Smooth muscle cell (in vitro differentiated cells): ENCODE measurements at regions not wholly inside any gene's neighbourhood (a gene's known extent, or its start where the extent isn't known, plus 50 kb on each side); places are given as distances from the start of the nearest gene placed in this dataset.

ENCODE experiments used
- DNase-seq: peaks from one replicate; lab custom pipeline; 2025; ENCODE audit not compliant: unreplicated experiment; lab: John Stamatoyannopoulos, UW
- H2AFZ ChIP-seq: fragments of 200-600 bp; sonication (generic); 2 replicates; pipeline ENCODE4 v1.6.0; 2016; ENCODE audit warnings: antibody characterized with exemption, low read depth, mild to moderate bottlenecking
- H3F3A ChIP-seq: fragments of 200-600 bp; sonication (generic); 2 replicates; pipeline ENCODE4 v1.6.0; 2017; ENCODE audit warnings: antibody characterized with exemption, low read depth
- H3K27ac ChIP-seq: fragments of 200-600 bp; sonication (generic); 2 replicates; pipeline ENCODE4 v1.5.1; 2016; ENCODE audit warnings: low read depth, mild to moderate bottlenecking
- H3K27me3 ChIP-seq: fragments of 200-600 bp; sonication (generic); 2 replicates; pipeline ENCODE4 v1.6.1; 2016; ENCODE audit warnings: low read depth, mild to moderate bottlenecking
- H3K36me3 ChIP-seq: fragments of 200-600 bp; sonication (generic); 2 replicates; pipeline ENCODE4 v1.5.1; 2016; ENCODE audit warnings: low read depth
- H3K4me1 ChIP-seq: fragments of 200-600 bp; sonication (generic); 2 replicates; pipeline ENCODE4 v1.5.1; 2016; ENCODE audit warnings: low read depth
- H3K4me2 ChIP-seq: fragments of 200-600 bp; sonication (generic); 2 replicates; pipeline ENCODE4 v1.6.0; 2016; ENCODE audit warnings: mild to moderate bottlenecking
- H3K4me3 ChIP-seq: fragments of 200-600 bp; sonication (generic); 2 replicates; pipeline ENCODE4 v1.5.1; 2016; ENCODE audit warnings: mild to moderate bottlenecking
- H3K79me2 ChIP-seq: fragments of 200-600 bp; sonication (generic); 2 replicates; pipeline ENCODE4 v1.6.0; 2016; ENCODE audit warnings: low read depth, mild to moderate bottlenecking
- H3K9ac ChIP-seq: fragments of 200-600 bp; sonication (generic); 2 replicates; pipeline ENCODE4 v1.6.0; 2016; ENCODE audit warnings: low read depth
- H3K9me3 ChIP-seq: fragments of 200-600 bp; sonication (generic); replicated peaks from 2 replicates; pipeline ENCODE4 v1.5.1; 2016; ENCODE audit warnings: low read depth
- H4K20me1 ChIP-seq: fragments of 200-600 bp; sonication (generic); 2 replicates; pipeline ENCODE4 v1.6.0; 2016; ENCODE audit warnings: low read depth
- WGBS: methylation state at CpG from one replicate; pipeline ENCODE4 v1.1.7; 2016; ENCODE audit warnings: low lambda C conversion rate; 5-methylcytosine and 5-hydroxymethylcytosine counted together
- TF ChIP-seq, protein P1 (sequence below): fragments of 200-600 bp; sonication (generic); IDR thresholded peaks from 2 replicates; pipeline ENCODE4 v1.5.1; 2017; ENCODE audit warnings: borderline replicate concordance, mild to moderate bottlenecking, antibody characterized with exemption; ENCODE audit not compliant: insufficient read depth, poor library complexity, severe bottlenecking

DNA sequence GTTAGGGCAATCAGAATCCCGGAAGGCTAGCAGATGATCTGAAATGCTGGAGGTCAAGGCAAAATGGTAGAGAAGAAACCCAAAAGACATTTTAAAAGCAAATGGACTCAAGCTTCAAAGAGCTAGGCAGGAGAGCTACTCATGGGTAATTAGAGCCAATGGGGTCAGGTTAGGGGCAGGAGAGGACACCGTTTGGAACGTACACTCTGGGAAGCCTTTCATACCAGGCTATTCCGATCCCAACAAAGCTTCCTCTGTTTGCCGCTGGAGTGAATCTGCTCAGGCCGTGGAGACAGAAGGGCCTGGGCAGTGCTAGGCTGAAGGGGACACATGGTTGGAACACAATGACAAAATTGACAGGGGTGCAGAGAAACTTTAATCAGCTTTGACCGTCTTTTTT lies 346.6 kb downstream of the RPS6KC1 start:
- TF ChIP-seq, protein P1, sequence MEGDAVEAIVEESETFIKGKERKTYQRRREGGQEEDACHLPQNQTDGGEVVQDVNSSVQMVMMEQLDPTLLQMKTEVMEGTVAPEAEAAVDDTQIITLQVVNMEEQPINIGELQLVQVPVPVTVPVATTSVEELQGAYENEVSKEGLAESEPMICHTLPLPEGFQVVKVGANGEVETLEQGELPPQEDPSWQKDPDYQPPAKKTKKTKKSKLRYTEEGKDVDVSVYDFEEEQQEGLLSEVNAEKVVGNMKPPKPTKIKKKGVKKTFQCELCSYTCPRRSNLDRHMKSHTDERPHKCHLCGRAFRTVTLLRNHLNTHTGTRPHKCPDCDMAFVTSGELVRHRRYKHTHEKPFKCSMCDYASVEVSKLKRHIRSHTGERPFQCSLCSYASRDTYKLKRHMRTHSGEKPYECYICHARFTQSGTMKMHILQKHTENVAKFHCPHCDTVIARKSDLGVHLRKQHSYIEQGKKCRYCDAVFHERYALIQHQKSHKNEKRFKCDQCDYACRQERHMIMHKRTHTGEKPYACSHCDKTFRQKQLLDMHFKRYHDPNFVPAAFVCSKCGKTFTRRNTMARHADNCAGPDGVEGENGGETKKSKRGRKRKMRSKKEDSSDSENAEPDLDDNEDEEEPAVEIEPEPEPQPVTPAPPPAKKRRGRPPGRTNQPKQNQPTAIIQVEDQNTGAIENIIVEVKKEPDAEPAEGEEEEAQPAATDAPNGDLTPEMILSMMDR: no peak
- H3K4me3 ChIP-seq: no peak overlapping the region
- no peak overlapping the region for H3K4me2 ChIP-seq
- WGBS: 89% methylated on average over 7 of the region's 7 CpGs
- H4K20me1 ChIP-seq: no peaks in the 10 kb centered on the region
- H3K27ac ChIP-seq: no peak overlapping the region
- DNase-seq: no peak
- no peak overlapping the region for H3K9ac ChIP-seq
- no peaks in the 10 kb centered on the region for H3K27me3 ChIP-seq
- no peaks in the 10 kb centered on the region for H3K9me3 ChIP-seq
- no peaks in the 10 kb centered on the region for H3K79me2 ChIP-seq
- no peaks in the 10 kb centered on the region for H3K36me3 ChIP-seq
- no peak overlapping the region for H2AFZ ChIP-seq
- H3K4me1 ChIP-seq: peaks cover 10% of the 10 kb centered on the region
- H3F3A ChIP-seq: no peaks in the 10 kb centered on the region

DNA sequence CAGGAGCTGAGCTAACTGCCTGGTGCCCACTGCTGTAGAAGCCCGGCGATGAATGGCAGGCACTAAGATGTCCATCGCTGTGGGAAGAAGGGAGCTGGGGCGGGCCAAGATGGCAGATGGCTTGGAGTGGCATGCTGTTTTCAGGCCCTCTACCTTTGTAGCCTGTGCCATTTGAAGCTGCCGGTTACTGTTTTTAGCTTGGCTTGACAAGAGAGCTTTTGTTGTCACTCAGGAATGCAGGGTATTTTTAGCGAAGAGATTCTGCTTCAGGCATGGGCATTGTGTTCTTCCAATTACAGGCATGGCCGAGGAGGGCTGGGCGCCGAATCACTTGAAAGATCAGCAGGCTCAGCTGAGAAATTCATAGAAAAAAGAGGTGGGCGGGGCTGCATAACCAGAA lies 348.7 kb downstream of the RPS6KC1 start:
- DNase-seq: no peak
- no peaks in the 10 kb centered on the region for H4K20me1 ChIP-seq
- H3K4me2 ChIP-seq: no peak overlapping the region
- no peaks in the 10 kb centered on the region for H3K27me3 ChIP-seq
- H3K27ac ChIP-seq: no peak overlapping the region
- WGBS: 65% methylated on average over 10 of the region's 10 CpGs
- no peak overlapping the region for H2AFZ ChIP-seq
- no peak overlapping the region for H3K9ac ChIP-seq
- no peaks in the 10 kb centered on the region for H3K9me3 ChIP-seq
- H3K36me3 ChIP-seq: no peaks in the 10 kb centered on the region
- no peaks in the 10 kb centered on the region for H3F3A ChIP-seq
- no peak overlapping the region for H3K4me3 ChIP-seq
- H3K79me2 ChIP-seq: no peaks in the 10 kb centered on the region
- TF ChIP-seq, protein P1: no peak
- H3K4me1 ChIP-seq: peaks cover 10% of the 10 kb centered on the region

DNA sequence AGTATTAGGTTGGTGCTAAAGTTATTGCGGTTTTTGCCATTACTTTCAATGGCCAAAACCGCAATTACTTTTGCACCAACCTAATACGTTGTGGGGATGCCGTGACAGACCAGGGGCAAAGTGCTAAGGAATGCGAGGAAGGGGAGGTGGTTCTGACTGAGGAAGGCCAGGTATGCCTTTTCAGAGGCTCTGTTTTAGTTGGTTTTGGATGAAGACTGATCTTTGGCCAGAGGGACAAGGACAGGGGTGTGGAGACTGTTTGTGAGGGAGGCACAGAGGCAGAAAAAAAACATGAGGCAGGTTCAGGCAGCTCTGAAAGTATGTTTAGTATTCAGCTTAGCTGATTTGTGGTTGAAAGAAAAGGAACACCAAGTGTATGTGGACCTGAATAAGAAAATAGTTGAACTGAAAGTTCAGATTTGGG lies 358.2 kb downstream of the RPS6KC1 start:
- 85% methylated on average over 5 of the region's 5 CpGs for WGBS
- no peak for DNase-seq
- no peak overlapping the region for H3K9ac ChIP-seq

DNA sequence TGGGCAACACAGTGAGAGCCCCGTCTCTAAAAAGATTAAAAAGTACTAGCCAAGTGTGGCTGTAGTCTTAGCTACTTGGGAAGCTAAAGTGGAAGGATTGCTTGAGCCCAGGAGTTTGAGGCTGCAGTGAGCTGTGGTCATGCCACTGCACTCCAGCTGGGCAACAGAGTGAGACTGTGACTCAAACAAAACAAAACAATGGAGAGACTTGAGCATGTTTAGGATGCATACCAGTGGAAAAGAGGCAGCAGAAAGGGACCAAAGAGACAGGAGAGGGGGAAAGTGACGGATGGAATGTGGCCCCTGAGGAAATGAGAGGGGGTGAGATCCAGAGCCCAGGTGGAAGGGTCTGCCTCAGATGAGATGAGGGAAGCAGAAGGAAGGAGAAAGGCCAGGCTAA lies 358.9 kb downstream of the RPS6KC1 start:
- H3K36me3 ChIP-seq: no peaks in the 10 kb centered on the region
- H3F3A ChIP-seq: no peaks in the 10 kb centered on the region
- H3K27ac ChIP-seq: no peak overlapping the region
- no peak overlapping the region for H2AFZ ChIP-seq
- H3K27me3 ChIP-seq: no peaks in the 10 kb centered on the region
- H4K20me1 ChIP-seq: no peaks in the 10 kb centered on the region
- H3K4me1 ChIP-seq: no peaks in the 10 kb centered on the region
- TF ChIP-seq, protein P1: no peak
- H3K9me3 ChIP-seq: no peaks in the 10 kb centered on the region
- no peak overlapping the region for H3K4me3 ChIP-seq
- 85% methylated on average over 2 of the region's 2 CpGs for WGBS
- no peaks in the 10 kb centered on the region for H3K79me2 ChIP-seq
- DNase-seq: no peak
- no peak overlapping the region for H3K4me2 ChIP-seq
- no peak overlapping the region for H3K9ac ChIP-seq

More for the DNA sequence above, 358.2 kb downstream of the RPS6KC1 start:
- H3K36me3 ChIP-seq: no peaks in the 10 kb centered on the region
- TF ChIP-seq, protein P1: no peak
- no peaks in the 10 kb centered on the region for H3K79me2 ChIP-seq
- H3K4me1 ChIP-seq: no peaks in the 10 kb centered on the region
- H2AFZ ChIP-seq: no peak overlapping the region
- no peaks in the 10 kb centered on the region for H3K9me3 ChIP-seq
- H3K27me3 ChIP-seq: no peaks in the 10 kb centered on the region
- H3F3A ChIP-seq: no peaks in the 10 kb centered on the region
- no peak overlapping the region for H3K4me2 ChIP-seq
- H3K4me3 ChIP-seq: no peak overlapping the region
- H3K27ac ChIP-seq: no peak overlapping the region
- no peaks in the 10 kb centered on the region for H4K20me1 ChIP-seq
